ENCODE measurements at regions not wholly inside any gene's neighbourhood (a gene's known extent, or its start where the extent isn't known, plus 50 kb on each side); places are given as distances from the start of the nearest gene placed in this dataset.
"Not testable (repeated sequence)": the region's sequence is repeated elsewhere in the genome, so short reads cannot be mapped to it uniquely, and the experiment has no call there.

GRCh38 chr2:78750219-78750618 lies 275.3 kb upstream of the REG3G start:
- no peak for DNase-seq (ENCODE audit: low spot score)
- ChIA-PET CTCF (no interaction called here), POLR2A (ENCODE audit: low non-redundant PET) (no interaction called here)
- H3K27ac ChIP-seq = no peak overlapping the region
- no peak for TF ChIP-seq CTCF (conservative IDR thresholded peaks at IDR 0.05; ENCODE audit: low read depth)

GRCh38 chr2:78754930-78755329 lies 270.6 kb upstream of the REG3G start:
- no peak for DNase-seq (ENCODE audit: low spot score)
- CTCF ChIA-PET = interaction anchor here (0.6 kb wide), 2 partner anchors 168 to 415 kb away, joined by 4 to 7 read pairs; no protein-coding TSS in a partner anchor
- POLR2A ChIA-PET (ENCODE audit: low non-redundant PET) = no interaction called here
- H3K27ac ChIP-seq = no peak overlapping the region
- no peak for TF ChIP-seq CTCF (conservative IDR thresholded peaks at IDR 0.05; ENCODE audit: low read depth)

- DNase-seq (ENCODE audit: low spot score) = no peak
- TF ChIP-seq CTCF (conservative IDR thresholded peaks at IDR 0.05; ENCODE audit: low read depth) = no peak
- no peak overlapping the region for H3K27ac ChIP-seq
- CTCF ChIA-PET = no interaction called here
- POLR2A ChIA-PET (ENCODE audit: low non-redundant PET) = no interaction called here
Measured at GRCh38 chr2:78757191-78757590, 268.3 kb upstream of the REG3G start.

- DNase-seq (ENCODE audit: low spot score) = no peak
- POLR2A ChIA-PET (ENCODE audit: low non-redundant PET) = no interaction called here
- no peak for TF ChIP-seq CTCF (conservative IDR thresholded peaks at IDR 0.05; ENCODE audit: low read depth)
Measured at GRCh38 chr2:78757640-78758039, 267.9 kb upstream of the REG3G start.

GRCh38 chr2:78758765-78759164 lies 266.7 kb upstream of the REG3G start:
- H3K27ac ChIP-seq; CTCF ChIA-PET; POLR2A ChIA-PET (ENCODE audit: low non-redundant PET); DNase-seq (ENCODE audit: low spot score): not testable (repeated sequence)

More at GRCh38 chr2:78757640-78758039, 267.9 kb upstream of the REG3G start:
- CTCF ChIA-PET = no interaction called here
- no peak overlapping the region for H3K27ac ChIP-seq

- POLR2A ChIA-PET (ENCODE audit: low non-redundant PET) = no interaction called here
- no peak for TF ChIP-seq CTCF (conservative IDR thresholded peaks at IDR 0.05; ENCODE audit: low read depth)
- no peak overlapping the region for H3K27ac ChIP-seq
- CTCF ChIA-PET = interaction anchor here (0.7 kb wide), 1 partner anchor 15 kb away, joined by 6 read pairs; no protein-coding TSS in a partner anchor
- DNase-seq (ENCODE audit: low spot score) = no peak
Measured at GRCh38 chr2:78766459-78766858, 259.0 kb upstream of the REG3G start.

GRCh38 chr2:78768016-78768415 lies 257.5 kb upstream of the REG3G start:
- no peak for DNase-seq (ENCODE audit: low spot score)
- CTCF ChIA-PET = no interaction called here
- TF ChIP-seq CTCF (conservative IDR thresholded peaks at IDR 0.05; ENCODE audit: low read depth) = no peak
- H3K27ac ChIP-seq = no peak overlapping the region
- POLR2A ChIA-PET (ENCODE audit: low non-redundant PET) = no interaction called here

Measured in RWPE1 (cell line).